Natural killer cell (primary cell): ENCODE measurements at regions not wholly inside any gene's neighbourhood (a gene's known extent, or its start where the extent isn't known, plus 50 kb on each side); places are given as distances from the start of the nearest gene placed in this dataset.
A peak's percentile ranks its signal among the peaks of the same experiment; 100 is the strongest.

Experiments used
- ATAC-seq, 3 donors: fragments of 150-1000 bp in 2 of 3; fragments of 200-7000 bp in 1 of 3; cut with Tn5 transposase; 1 replicate in 1 of 3; 2 replicates in 2 of 3; pipeline ENCODE4 v1.10.0; 2021; ENCODE audit warnings: mild to moderate bottlenecking in 2 of 3, moderate library complexity in 2 of 3
- DNase-seq, 2 donors: peaks; one replicate each; pipeline versions ENCODE4 v3.0.0 to v3.0.0-alpha.2; 2013 to 2021; ENCODE audit warnings: mixed read lengths in 1 of 2
- H3K27ac ChIP-seq: one replicate; pipeline ENCODE4 v1.5.1; 2013; ENCODE audit warnings: mild to moderate bottlenecking, low read length
- H3K27me3 ChIP-seq: one replicate; pipeline ENCODE4 v1.6.1; 2013; ENCODE audit warnings: low read length; ENCODE audit not compliant: control insufficient read depth, insufficient read depth
- H3K36me3 ChIP-seq: one replicate; pipeline ENCODE4 v1.6.1; 2013; ENCODE audit warnings: low read length; ENCODE audit not compliant: control insufficient read depth, insufficient read depth
- H3K4me1 ChIP-seq: one replicate; pipeline ENCODE4 v1.6.1; 2013; ENCODE audit warnings: low read length; ENCODE audit not compliant: control insufficient read depth, insufficient read depth
- H3K4me3 ChIP-seq: one replicate; pipeline ENCODE4 v1.5.1; 2013; ENCODE audit warnings: low read length
- H3K9me3 ChIP-seq: one replicate; pipeline ENCODE4 v1.6.1; 2013; ENCODE audit warnings: low read length; ENCODE audit not compliant: control insufficient read depth, insufficient read depth
- H3K27ac Mint-ChIP-seq, 2 donors: one replicate each; pipeline ENCODE4 v1.8.0; 2022; ENCODE audit warnings: mild to moderate bottlenecking in 2 of 2, mixed read lengths in 2 of 2, moderate library complexity in 1 of 2
- H3K27me3 Mint-ChIP-seq, 2 donors: one replicate each; pipeline ENCODE4 v1.8.0; 2022; ENCODE audit warnings: low read depth in 2 of 2, mixed read lengths in 2 of 2
- H3K36me3 Mint-ChIP-seq: one replicate; pipeline ENCODE4 v1.8.0; 2022; ENCODE audit warnings: mixed read lengths
- H3K4me1 Mint-ChIP-seq, 2 donors: one replicate each; pipeline ENCODE4 v1.8.0; 2022; ENCODE audit warnings: mixed read lengths in 2 of 2
- H3K4me3 Mint-ChIP-seq: one replicate; pipeline ENCODE4 v1.8.0; 2022; ENCODE audit warnings: mild to moderate bottlenecking, moderate library complexity, mixed read lengths
- H3K9me3 Mint-ChIP-seq, 2 donors: one replicate each; pipeline ENCODE4 v1.8.0; 2022; ENCODE audit warnings: mixed read lengths in 2 of 2
- WGBS: methylation state at CpG from one replicate; pipeline ENCODE4 v1.1.7; 2013; ENCODE audit warnings: missing lambda C conversion rate; ENCODE audit not compliant: insufficient coverage; 5-methylcytosine and 5-hydroxymethylcytosine counted together
- intact Hi-C: fragments of 100-400 bp; cut with micrococcal nuclease; formaldehyde crosslinking; loops from one replicate; pipeline ENCODE4 v1.14.2; 2022
- TF ChIP-seq, protein P1 (sequence below): fragments of 200-600 bp; IDR thresholded peaks from one replicate; pipeline ENCODE4 v1.8.0; 2022; ENCODE audit warnings: antibody characterized with exemption

GRCh38 chr5:145685417-145685816 lies 149.7 kb downstream of the PRELID2 start:
- WGBS, result 100% methylated on average over 1 of the region's 1 CpG
- Histone ChIP-seq H3K4me1 (no peaks in the 10 kb centered on the region), H3K27ac (no peak overlapping the region), H3K9me3 (no peaks in the 10 kb centered on the region), H3K4me3 (no peak overlapping the region), H3K36me3 (no peaks in the 10 kb centered on the region), H3K27me3 (no peaks in the 10 kb centered on the region)
- Mint-ChIP-seq H3K27me3 (no peaks in the 10 kb centered on the region), H3K4me3 (no peak overlapping the region), H3K36me3 (no peaks in the 10 kb centered on the region), H3K27ac (no peak overlapping the region), H3K4me1 (no peaks in the 10 kb centered on the region), H3K9me3 (peaks cover 0 to 2% of the 10 kb centered on the region in 2 donors)
- ATAC-seq (no peak), DNase-seq (no peak)
- TF ChIP-seq, protein P1, sequence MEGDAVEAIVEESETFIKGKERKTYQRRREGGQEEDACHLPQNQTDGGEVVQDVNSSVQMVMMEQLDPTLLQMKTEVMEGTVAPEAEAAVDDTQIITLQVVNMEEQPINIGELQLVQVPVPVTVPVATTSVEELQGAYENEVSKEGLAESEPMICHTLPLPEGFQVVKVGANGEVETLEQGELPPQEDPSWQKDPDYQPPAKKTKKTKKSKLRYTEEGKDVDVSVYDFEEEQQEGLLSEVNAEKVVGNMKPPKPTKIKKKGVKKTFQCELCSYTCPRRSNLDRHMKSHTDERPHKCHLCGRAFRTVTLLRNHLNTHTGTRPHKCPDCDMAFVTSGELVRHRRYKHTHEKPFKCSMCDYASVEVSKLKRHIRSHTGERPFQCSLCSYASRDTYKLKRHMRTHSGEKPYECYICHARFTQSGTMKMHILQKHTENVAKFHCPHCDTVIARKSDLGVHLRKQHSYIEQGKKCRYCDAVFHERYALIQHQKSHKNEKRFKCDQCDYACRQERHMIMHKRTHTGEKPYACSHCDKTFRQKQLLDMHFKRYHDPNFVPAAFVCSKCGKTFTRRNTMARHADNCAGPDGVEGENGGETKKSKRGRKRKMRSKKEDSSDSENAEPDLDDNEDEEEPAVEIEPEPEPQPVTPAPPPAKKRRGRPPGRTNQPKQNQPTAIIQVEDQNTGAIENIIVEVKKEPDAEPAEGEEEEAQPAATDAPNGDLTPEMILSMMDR, result no peak
- intact Hi-C loops, result no loop called here

DNA sequence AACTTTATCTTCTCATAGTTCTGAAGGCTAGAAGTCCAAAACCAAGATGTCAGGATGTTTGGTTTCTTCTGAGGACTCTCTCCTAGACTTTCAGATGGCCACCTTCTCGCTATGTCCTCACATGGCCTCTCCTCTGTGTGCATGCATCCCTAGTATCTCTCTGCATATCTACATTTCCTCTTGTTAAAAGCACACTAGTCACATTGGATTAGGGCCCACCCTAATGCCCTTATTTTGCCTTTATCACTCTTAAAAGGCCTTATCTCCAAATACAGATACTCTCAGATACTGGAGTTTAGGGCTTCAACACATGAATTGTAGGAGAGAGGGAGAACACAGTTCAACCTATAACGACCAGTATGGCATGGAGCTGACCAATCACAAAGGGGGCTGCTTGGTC lies 151.7 kb downstream of the PRELID2 start:
- Mint-ChIP-seq H3K27ac (no peak overlapping the region), H3K27me3 (no peaks in the 10 kb centered on the region), H3K9me3 (peaks cover 0 to 2% of the 10 kb centered on the region in 2 donors), H3K4me3 (no peak overlapping the region), H3K36me3 (no peaks in the 10 kb centered on the region), H3K4me1 (no peaks in the 10 kb centered on the region)
- Histone ChIP-seq H3K4me3 (no peak overlapping the region), H3K27me3 (no peaks in the 10 kb centered on the region), H3K9me3 (no peaks in the 10 kb centered on the region), H3K36me3 (no peaks in the 10 kb centered on the region), H3K4me1 (no peaks in the 10 kb centered on the region), H3K27ac (no peak overlapping the region)
- WGBS, result 89% methylated on average over 2 of the region's 2 CpGs
- DNase-seq, result no peak
- no peak for ATAC-seq
- TF ChIP-seq, protein P1, result no peak
- intact Hi-C loops, result no loop called here

DNA sequence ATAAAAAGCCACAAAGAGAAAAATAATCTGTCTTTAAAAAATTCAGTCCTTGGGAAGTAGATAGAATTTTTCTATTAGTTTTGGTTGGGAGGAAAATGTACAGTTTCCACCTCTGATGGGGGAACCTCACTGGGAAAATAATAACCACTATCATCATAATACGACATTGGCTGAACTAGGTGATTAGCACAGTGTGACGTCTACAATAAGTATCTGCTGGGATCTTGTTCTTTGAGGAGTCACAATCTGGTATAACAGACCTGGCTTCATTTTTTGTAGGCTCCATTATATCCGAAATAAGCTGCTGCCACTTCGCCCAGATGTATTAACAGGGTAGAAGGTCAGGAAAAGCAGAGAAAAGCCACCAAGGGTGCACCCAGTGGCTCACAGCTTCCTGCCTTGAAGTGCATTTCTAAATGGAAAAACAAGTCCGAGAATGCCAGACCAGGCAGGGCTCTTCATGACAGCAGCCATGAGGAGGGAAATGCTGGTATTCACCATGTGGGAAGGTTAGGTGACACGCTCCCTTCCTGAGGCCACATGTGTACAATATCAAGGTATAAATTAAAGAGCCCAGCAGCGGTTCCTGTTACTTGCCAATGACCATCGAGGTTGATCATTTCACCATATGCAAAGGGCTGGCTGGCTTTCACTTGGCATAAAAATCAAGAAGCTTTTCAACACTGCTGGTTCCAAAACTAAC lies 152.8 kb downstream of the PRELID2 start:
- Histone ChIP-seq H3K4me1 (no peaks in the 10 kb centered on the region), H3K4me3 (no peak overlapping the region), H3K27me3 (no peaks in the 10 kb centered on the region), H3K36me3 (no peaks in the 10 kb centered on the region), H3K9me3 (no peaks in the 10 kb centered on the region), H3K27ac (no peak overlapping the region)
- ATAC-seq, result no peak
- intact Hi-C loops, result no loop called here
- H3K36me3 Mint-ChIP-seq, result no peaks in the 10 kb centered on the region
- H3K27ac Mint-ChIP-seq, result no peak overlapping the region
- H3K4me3 Mint-ChIP-seq, result no peak overlapping the region
- TF ChIP-seq, protein P1, result no peak
- H3K27me3 Mint-ChIP-seq, result no peaks in the 10 kb centered on the region
- WGBS, result 92% methylated on average over 8 of the region's 8 CpGs
- no peaks in the 10 kb centered on the region for H3K9me3 Mint-ChIP-seq
- no peaks in the 10 kb centered on the region for H3K4me1 Mint-ChIP-seq
- DNase-seq, result no peak

GRCh38 chr5:145681686-145682085 lies 153.5 kb downstream of the PRELID2 start:
- no peaks in the 10 kb centered on the region for H3K36me3 Mint-ChIP-seq
- intact Hi-C loops, result no loop called here
- no peaks in the 10 kb centered on the region for H3K4me1 ChIP-seq

More at GRCh38 chr5:145681686-145682085, 153.5 kb downstream of the PRELID2 start:
- ATAC-seq (peak in 1 of 3 donors; percentile 43), DNase-seq (peak in 1 of 2 donors; percentile 32)
- no peaks in the 10 kb centered on the region for H3K4me1 Mint-ChIP-seq
- TF ChIP-seq, protein P1, result no peak
- H3K36me3 ChIP-seq, result no peaks in the 10 kb centered on the region
- no peak overlapping the region for H3K4me3 Mint-ChIP-seq
- no peaks in the 10 kb centered on the region for H3K9me3 Mint-ChIP-seq
- no peaks in the 10 kb centered on the region for H3K27me3 ChIP-seq
- H3K27me3 Mint-ChIP-seq, result no peaks in the 10 kb centered on the region
- no peak overlapping the region for H3K27ac ChIP-seq
- H3K4me3 ChIP-seq, result no peak overlapping the region
- no peak overlapping the region for H3K27ac Mint-ChIP-seq
- no peaks in the 10 kb centered on the region for H3K9me3 ChIP-seq
